HepG2 (cell line): ENCODE measurements at regions not wholly inside any gene's neighbourhood (a gene's known extent, or its start where the extent isn't known, plus 50 kb on each side); places are given as distances from the start of the nearest gene placed in this dataset.

ENCODE experiments used
- ATAC-seq: fragments of 200-7000 bp; cut with Tn5 transposase; 3 replicates; pipeline ENCODE4 v1.9.1; 2020; ENCODE audit warnings: mild to moderate bottlenecking, moderate library complexity
- BruUV-seq: library from RNA; stranded (reverse); fragments of 400-500 nt; replicated peaks from 2 replicates; lab custom pipeline; 2021; lab: Mats Ljungman, UMichigan
- CTCF ChIA-PET: fragments of 300-600 bp; formaldehyde crosslinking; extraction: SDS; loops from one replicate; lab custom pipeline; 2021; ENCODE audit warnings: low total read pairs, inconsistent platforms, low intra/inter-chr PET ratio; lab: Yijun Ruan, JAX
- POLR2A ChIA-PET: fragments of 350-600 bp; sonication (Branson Sonifier 250); formaldehyde crosslinking; loops from one replicate; lab custom pipeline; 2020; ENCODE audit warnings: antibody characterized with exemption, inconsistent platforms; lab: Yijun Ruan, JAX
- DNase-seq: peaks from one replicate; pipeline ENCODE4 v3.0.0-alpha.2; 2015; ENCODE audit warnings: low spot score
- FAIRE-seq: peaks from 3 replicates; lab custom pipeline; 2011; peaks lifted over from hg19 to GRCh38; lab: Jason Lieb, UNC
- H2AFZ ChIP-seq: one replicate; pipeline ENCODE4 v1.6.1; 2011; ENCODE audit warnings: low read length, inconsistent platforms
- H3K27ac ChIP-seq: fragments of 300-600 bp; 3 replicates; pipeline ENCODE4 v1.8.0; 2011; ENCODE audit warnings: mixed run types, mild to moderate bottlenecking, mixed read lengths, low read length, inconsistent platforms; ENCODE audit not compliant: insufficient read depth; ENCODE audit errors: extremely low read length
- H3K27me3 ChIP-seq, 2 experiments: fragments of 200-600 bp in 1 of 2; 2 replicates in 1 of 2; 3 replicates in 1 of 2; pipeline versions ENCODE4 v1.6.0 to v1.8.0; 2011; ENCODE audit warnings: low read length in 2 of 2, mild to moderate bottlenecking in 2 of 2, moderate library complexity in 2 of 2, inconsistent platforms in 1 of 2; ENCODE audit not compliant: insufficient read depth in 2 of 2, control insufficient read depth in 1 of 2
- H3K36me3 ChIP-seq, 2 experiments: fragments of 200-600 bp in 1 of 2; replicated peaks in 1 of 2; 2 replicates in 1 of 2; 3 replicates in 1 of 2; pipeline versions ENCODE4 v1.5.1 to v1.8.0; 2011; ENCODE audit warnings: low read length in 2 of 2, inconsistent platforms in 1 of 2; ENCODE audit not compliant: insufficient read depth in 2 of 2, control insufficient read depth in 1 of 2
- H3K4me1 ChIP-seq: 2 replicates; pipeline ENCODE4 v1.5.1; 2012; ENCODE audit warnings: low read length, inconsistent platforms; ENCODE audit not compliant: insufficient read depth
- H3K4me2 ChIP-seq: 2 replicates; pipeline ENCODE4 v1.6.0; 2011; ENCODE audit warnings: low read depth, low read length, inconsistent platforms
- H3K4me3 ChIP-seq, 3 experiments: fragments of 200-600 bp in 1 of 3; sonication (generic), shearing (Covaris generic) in 1 of 3; replicated peaks in 1 of 3; 2 replicates each; pipeline ENCODE4 v1.5.1; 2011 to 2016; ENCODE audit warnings: low read length in 3 of 3, inconsistent platforms in 2 of 3, low read depth in 2 of 3, mild to moderate bottlenecking in 2 of 3, control low read depth in 1 of 3, mixed read lengths in 1 of 3; ENCODE audit not compliant: insufficient read depth in 1 of 3
- H3K79me2 ChIP-seq: one replicate; pipeline ENCODE4 v1.6.1; 2011; ENCODE audit warnings: low read length, inconsistent platforms; ENCODE audit not compliant: insufficient read depth
- H3K9ac ChIP-seq: 2 replicates; pipeline ENCODE4 v1.6.0; 2011; ENCODE audit warnings: mild to moderate bottlenecking, low read depth, low read length, inconsistent platforms; ENCODE audit not compliant: insufficient read depth
- H3K9me3 ChIP-seq: 2 replicates; pipeline ENCODE4 v1.5.1; 2012; ENCODE audit warnings: mild to moderate bottlenecking, low read length
- H4K20me1 ChIP-seq: 2 replicates; pipeline ENCODE4 v1.6.0; 2011; ENCODE audit warnings: inconsistent platforms, mild to moderate bottlenecking, low read length, moderate library complexity; ENCODE audit not compliant: insufficient read depth
- ETV5 ChIP-seq: IDR thresholded peaks from 2 replicates; pipeline ENCODE4 v1.6.1; 2018; ENCODE audit warnings: missing biosample characterization, missing genetic modification reagents, inconsistent platforms, borderline replicate concordance
- IRF1 ChIP-seq: sonication (generic); formaldehyde crosslinking; IDR thresholded peaks from 2 replicates; pipeline ENCODE4 v1.4.0; 2020; ENCODE audit warnings: low read depth, mild to moderate bottlenecking, missing genetic modification reagents
- MAF1 ChIP-seq: sonication (generic); formaldehyde crosslinking; IDR thresholded peaks from 2 replicates; pipeline ENCODE4 v1.5.0; 2020; ENCODE audit warnings: missing genetic modification reagents, borderline replicate concordance
- MBNL3 ChIP-seq: fragments of 250-450 bp; sonication (Bioruptor Pico); conservative IDR thresholded peaks from 2 replicates; pipeline ENCODE4 v1.8.0; 2022; ENCODE audit warnings: mild to moderate bottlenecking, inconsistent platforms
- MYNN ChIP-seq: sonication (generic); formaldehyde crosslinking; IDR thresholded peaks from 2 replicates; pipeline ENCODE4 v1.4.0; 2020; ENCODE audit warnings: mild to moderate bottlenecking, low read depth, missing genetic modification reagents
- NFE2L2 ChIP-seq: fragments of 150-350 bp; IDR thresholded peaks from 2 replicates; pipeline ENCODE4 v1.6.1; 2014; ENCODE audit warnings: low read length
- TBX2 ChIP-seq: sonication (generic); formaldehyde crosslinking; IDR thresholded peaks from 2 replicates; pipeline ENCODE4 v1.5.0; 2020; ENCODE audit warnings: missing genetic modification reagents, mild to moderate bottlenecking, borderline replicate concordance
- ZBTB37 ChIP-seq: sonication (generic); formaldehyde crosslinking; IDR thresholded peaks from 2 replicates; pipeline ENCODE4 v1.4.0; 2020; ENCODE audit warnings: mild to moderate bottlenecking, missing genetic modification reagents
- WGBS: methylation state at CpG from one replicate; pipeline ENCODE4 v1.1.6; 2017; ENCODE audit warnings: low lambda C conversion rate; 5-methylcytosine and 5-hydroxymethylcytosine counted together
- in situ Hi-C: cut with HindIII; loops from 2 replicates; pipeline ENCODE4 v1.10.0; 2017; ENCODE audit warnings: low pct_unique_long_range_greater_than_20kb; ENCODE audit not compliant: extremely low pct_ligation_motif_present
- intact Hi-C: fragments of 100-400 bp; cut with micrococcal nuclease; formaldehyde crosslinking; loops from one replicate; pipeline ENCODE4 v1.10.0; 2022; ENCODE audit not compliant: unreplicated experiment
- TF ChIP-seq, protein P1 (sequence below): sonication (generic); formaldehyde crosslinking; conservative IDR thresholded peaks from 2 replicates; pipeline ENCODE4 v1.4.0; 2020; ENCODE audit warnings: missing genetic modification reagents

DNA sequence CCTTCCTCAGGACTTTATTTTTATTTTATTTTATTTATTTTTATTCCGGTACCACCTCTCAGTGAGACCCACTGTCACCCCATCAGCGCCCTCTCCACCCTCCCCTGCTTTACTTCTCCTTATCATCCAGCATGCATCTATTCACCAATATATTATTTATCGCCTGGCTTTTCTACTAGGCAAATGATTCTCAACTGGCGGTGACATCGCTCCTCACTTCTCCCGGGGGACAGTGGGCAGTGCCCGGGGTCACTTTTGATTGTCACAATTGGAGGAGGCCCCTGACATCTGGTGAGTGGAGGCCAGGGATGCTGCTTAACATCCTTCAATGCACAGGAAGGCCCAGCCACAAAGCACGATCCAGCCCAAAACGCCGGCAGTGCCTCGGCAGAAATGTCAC is 138.7 kb downstream of the ETS2 start:
- FAIRE-seq (no peak), DNase-seq (no peak), ATAC-seq (no peak)
- no peak for TF ChIP-seq MBNL3
- TF ChIP-seq ZBTB37 (CRISPR knock-in tag): no peak
- TF ChIP-seq MAF1 (CRISPR knock-in tag): no peak
- in situ Hi-C loops (no loop called here), intact Hi-C loops (no loop called here)
- WGBS: 88% methylated on average over 11 of the region's 11 CpGs
- Histone ChIP-seq H3K27ac (no peak overlapping the region), H3K36me3 (no peaks in the 10 kb centered on the region), H3K4me2 (no peak overlapping the region), H3K4me3 (no peak overlapping the region), H3K79me2 (no peaks in the 10 kb centered on the region), H3K9me3 (no peaks in the 10 kb centered on the region), H3K9ac (no peak overlapping the region), H3K27me3 (no peaks in the 10 kb centered on the region), H3K4me1 (no peaks in the 10 kb centered on the region), H2AFZ (no peak overlapping the region), H4K20me1 (no peaks in the 10 kb centered on the region)
- no TSS peak for BruUV-seq
- ChIA-PET POLR2A (no interaction called here), CTCF (no interaction called here)

GRCh38 chr21:38942748-38943211 is 137.1 kb downstream of the ETS2 start:
- POLR2A ChIA-PET: no interaction called here
- Histone ChIP-seq H3K4me3 (no peak overlapping the region), H3K4me1 (no peaks in the 10 kb centered on the region), H4K20me1 (no peaks in the 10 kb centered on the region), H3K36me3 (no peaks in the 10 kb centered on the region), H2AFZ (no peak overlapping the region), H3K27ac (no peak overlapping the region), H3K4me2 (no peak overlapping the region), H3K27me3 (no peaks in the 10 kb centered on the region), H3K79me2 (no peaks in the 10 kb centered on the region), H3K9ac (no peak overlapping the region), H3K9me3 (no peaks in the 10 kb centered on the region)
- BruUV-seq: no TSS peak
- WGBS: 50% methylated on average over 6 of the region's 7 CpGs
- no peak for TF ChIP-seq ETV5 (CRISPR knock-in tag)
- no peak for TF ChIP-seq IRF1 (CRISPR knock-in tag)
- no peak for TF ChIP-seq MYNN (CRISPR knock-in tag)
- TF ChIP-seq TBX2: no peak
- TF ChIP-seq, protein P1, sequence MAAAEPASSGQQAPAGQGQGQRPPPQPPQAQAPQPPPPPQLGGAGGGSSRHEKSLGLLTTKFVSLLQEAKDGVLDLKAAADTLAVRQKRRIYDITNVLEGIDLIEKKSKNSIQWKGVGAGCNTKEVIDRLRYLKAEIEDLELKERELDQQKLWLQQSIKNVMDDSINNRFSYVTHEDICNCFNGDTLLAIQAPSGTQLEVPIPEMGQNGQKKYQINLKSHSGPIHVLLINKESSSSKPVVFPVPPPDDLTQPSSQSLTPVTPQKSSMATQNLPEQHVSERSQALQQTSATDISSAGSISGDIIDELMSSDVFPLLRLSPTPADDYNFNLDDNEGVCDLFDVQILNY (CRISPR knock-in tag): no peak
- TF ChIP-seq NFE2L2: no peak
- intact Hi-C loops: no loop called here
- CTCF ChIA-PET: no interaction called here
- in situ Hi-C loops: no loop called here
- FAIRE-seq (no peak), ATAC-seq (no peak), DNase-seq (no peak)
